ENCODE measurements at regions not wholly inside any gene's neighbourhood (a gene's known extent, or its start where the extent isn't known, plus 50 kb on each side); places are given as distances from the start of the nearest gene placed in this dataset.

GRCh38 chr13:107649079-107649478 lies 566.3 kb downstream of the LIG4 start:
- FAIRE-seq (no peak), DNase-seq (ENCODE audit: low read depth) (no peak)
- Histone ChIP-seq H3K36me3 (ENCODE audit: control insufficient read depth, insufficient read depth, low read length) (no peaks in the 10 kb centered on the region), H3K27me3 (ENCODE audit: control insufficient read depth, insufficient read depth, low read length) (no peaks in the 10 kb centered on the region), H3K4me3 (ENCODE audit: low read depth, low read length) (no peak overlapping the region)
- TF ChIP-seq CTCF (IDR thresholded peaks at IDR 0.05; ENCODE audit: insufficient read depth, low read length, severe bottlenecking) = no peak

- no peak for TF ChIP-seq CTCF (IDR thresholded peaks at IDR 0.05; ENCODE audit: insufficient read depth, low read length, severe bottlenecking)
- no peaks in the 10 kb centered on the region for H3K27me3 ChIP-seq (ENCODE audit: control insufficient read depth, insufficient read depth, low read length)
- FAIRE-seq = no peak
- H3K4me3 ChIP-seq (ENCODE audit: low read depth, low read length) = no peak overlapping the region
- no peak for DNase-seq (ENCODE audit: low read depth)
- H3K36me3 ChIP-seq (ENCODE audit: control insufficient read depth, insufficient read depth, low read length) = no peaks in the 10 kb centered on the region
These were observed 571.2 kb downstream of the LIG4 start for GRCh38 chr13:107644136-107644535.

GRCh38 chr13:107643615-107644014 lies 571.7 kb downstream of the LIG4 start:
- TF ChIP-seq CTCF (IDR thresholded peaks at IDR 0.05; ENCODE audit: insufficient read depth, low read length, severe bottlenecking) = no peak
- Histone ChIP-seq H3K27me3 (ENCODE audit: control insufficient read depth, insufficient read depth, low read length) (no peaks in the 10 kb centered on the region), H3K4me3 (ENCODE audit: low read depth, low read length) (no peak overlapping the region), H3K36me3 (ENCODE audit: control insufficient read depth, insufficient read depth, low read length) (no peaks in the 10 kb centered on the region)
- DNase-seq (ENCODE audit: low read depth) = no peak
- no peak for FAIRE-seq

GRCh38 chr13:107642831-107643230 lies 572.5 kb downstream of the LIG4 start:
- H3K4me3 ChIP-seq (ENCODE audit: low read depth, low read length) = no peak overlapping the region
- no peaks in the 10 kb centered on the region for H3K27me3 ChIP-seq (ENCODE audit: control insufficient read depth, insufficient read depth, low read length)
- TF ChIP-seq CTCF (IDR thresholded peaks at IDR 0.05; ENCODE audit: insufficient read depth, low read length, severe bottlenecking) = no peak
- FAIRE-seq (no peak), DNase-seq (ENCODE audit: low read depth) (no peak)
- no peaks in the 10 kb centered on the region for H3K36me3 ChIP-seq (ENCODE audit: control insufficient read depth, insufficient read depth, low read length)

GRCh38 chr13:107641574-107641973 lies 573.8 kb downstream of the LIG4 start:
- no peak for FAIRE-seq
- H3K4me3 ChIP-seq (ENCODE audit: low read depth, low read length) = no peak overlapping the region
- H3K27me3 ChIP-seq (ENCODE audit: control insufficient read depth, insufficient read depth, low read length) = no peaks in the 10 kb centered on the region
- DNase-seq (ENCODE audit: low read depth) = no peak
- no peak for TF ChIP-seq CTCF (IDR thresholded peaks at IDR 0.05; ENCODE audit: insufficient read depth, low read length, severe bottlenecking)
- H3K36me3 ChIP-seq (ENCODE audit: control insufficient read depth, insufficient read depth, low read length) = no peaks in the 10 kb centered on the region

GRCh38 chr13:107625648-107626047 lies 589.7 kb downstream of the LIG4 start:
- FAIRE-seq (no peak), DNase-seq (ENCODE audit: low read depth) (no peak)
- no peak for TF ChIP-seq CTCF (IDR thresholded peaks at IDR 0.05; ENCODE audit: insufficient read depth, low read length, severe bottlenecking)
- no peak overlapping the region for H3K4me3 ChIP-seq (ENCODE audit: low read depth, low read length)
- H3K36me3 ChIP-seq (ENCODE audit: control insufficient read depth, insufficient read depth, low read length) = no peaks in the 10 kb centered on the region
- no peaks in the 10 kb centered on the region for H3K27me3 ChIP-seq (ENCODE audit: control insufficient read depth, insufficient read depth, low read length)

All from bronchial epithelial cell (primary cell).